ENCODE measurements at regions not wholly inside any gene's neighbourhood (a gene's known extent, or its start where the extent isn't known, plus 50 kb on each side); places are given as distances from the start of the nearest gene placed in this dataset.

- Histone ChIP-seq H3K4me1 (ENCODE audit: control insufficient read depth in 1 of 2, insufficient read depth in 2 of 2, low read depth in 1 of 2, low read length in 1 of 2) (peaks cover 0 to 2% of the 10 kb centered on the region in 2 experiments; a peak in 2 of 4 replicates), H3K79me2 (ENCODE audit: insufficient read depth) (no peaks in the 10 kb centered on the region), H3K4me2 (no peak overlapping the region), H3K36me3 (replicated peaks in 1 of 2; ENCODE audit: control insufficient read depth in 1 of 2, insufficient read depth in 2 of 2, low read length in 1 of 2) (peaks cover 0 to 2% of the 10 kb centered on the region in 2 experiments), H3K9me3 (no peaks in the 10 kb centered on the region), H4K20me1 (ENCODE audit: insufficient read depth) (no peaks in the 10 kb centered on the region), H3K4me3 (ENCODE audit: low read depth in 2 of 2, low read length in 1 of 2) (no peak overlapping the region), H3K9me2 (no peaks in the 10 kb centered on the region), H2AFZ (ENCODE audit: low read depth) (no peak overlapping the region), H3K27ac (ENCODE audit: low read depth in 2 of 2, low read length in 1 of 2) (no peak overlapping the region), H3F3A (replicated peaks; ENCODE audit: insufficient read depth) (no peaks in the 10 kb centered on the region), H3K27me3 (ENCODE audit: insufficient read depth) (no peaks in the 10 kb centered on the region), H3K9ac (no peak overlapping the region)
- ChIA-PET CTCF (no interaction called here), POLR2A (no interaction called here)
- WGBS (ENCODE audit: low lambda C conversion rate) = 50% methylated on average over 2 of the region's 2 CpGs
- peak; percentile 7 for DNase-seq
- TF ChIP-seq RCOR1 (IDR thresholded peaks at IDR 0.05; ENCODE audit: low read length) (no peak), CTCF (IDR thresholded peaks at IDR 0.05) (no peak), GATA2 (CRISPR knock-in tag; IDR thresholded peaks at IDR 0.05) (peak; percentile 81), TCF12 (IDR thresholded peaks at IDR 0.05) (peak; percentile 29; the same call in 1 of the 2 replicates), MXI1 (IDR thresholded peaks at IDR 0.05; ENCODE audit: low read depth, low read length) (peak; percentile 32; the same call in 1 of the 2 replicates), SMC3 (IDR thresholded peaks at IDR 0.05; ENCODE audit: low read depth, low read length) (no peak), MAX (IDR thresholded peaks at IDR 0.05; ENCODE audit: low read depth) (no peak), CHD2 (IDR thresholded peaks at IDR 0.05; ENCODE audit: low read length, partially characterized antibody) (peak; percentile 47), EP300 (IDR thresholded peaks at IDR 0.05; ENCODE audit: borderline replicate concordance in 1 of 2, low read depth in 1 of 2, low read length in 1 of 2) (peak in 1 of 2 experiments; percentile 68; a peak in 2 of 4 replicates), YY1 (IDR thresholded peaks at IDR 0.05; ENCODE audit: low read depth) (no peak)
These were observed 284.4 kb upstream of the MTNR1B start for GRCh38 chr11:92685049-92685448.

GRCh38 chr11:92687724-92688123 is 281.7 kb upstream of the MTNR1B start:
- 93% methylated on average over 4 of the region's 4 CpGs for WGBS (ENCODE audit: low lambda C conversion rate)
- no peak for TF ChIP-seq NRF1 (IDR thresholded peaks at IDR 0.05; ENCODE audit: low read depth, low read length)
- TF ChIP-seq USF1 (IDR thresholded peaks at IDR 0.05; ENCODE audit: borderline replicate concordance, low read depth) = no peak
- TF ChIP-seq ELF1 (IDR thresholded peaks at IDR 0.05) = no peak
- no peak for TF ChIP-seq EP300 (IDR thresholded peaks at IDR 0.05; ENCODE audit: borderline replicate concordance in 1 of 2, low read depth in 1 of 2, low read length in 1 of 2)

More at GRCh38 chr11:92687724-92688123, 281.7 kb upstream of the MTNR1B start:
- Histone ChIP-seq H4K20me1 (ENCODE audit: insufficient read depth) (no peaks in the 10 kb centered on the region), H3K4me1 (ENCODE audit: control insufficient read depth in 1 of 2, insufficient read depth in 2 of 2, low read depth in 1 of 2, low read length in 1 of 2) (peaks cover 0 to 2% of the 10 kb centered on the region in 2 experiments; a peak in 2 of 4 replicates), H3K9me2 (no peaks in the 10 kb centered on the region), H3K27ac (ENCODE audit: low read depth in 2 of 2, low read length in 1 of 2) (no peak overlapping the region), H3K4me2 (no peak overlapping the region), H2AFZ (ENCODE audit: low read depth) (no peak overlapping the region), H3K36me3 (replicated peaks in 1 of 2; ENCODE audit: control insufficient read depth in 1 of 2, insufficient read depth in 2 of 2, low read length in 1 of 2) (no peaks in the 10 kb centered on the region), H3F3A (replicated peaks; ENCODE audit: insufficient read depth) (no peaks in the 10 kb centered on the region), H3K9ac (no peak overlapping the region), H3K4me3 (ENCODE audit: low read depth in 2 of 2, low read length in 1 of 2) (no peak overlapping the region), H3K79me2 (ENCODE audit: insufficient read depth) (no peaks in the 10 kb centered on the region), H3K9me3 (no peaks in the 10 kb centered on the region), H3K27me3 (ENCODE audit: insufficient read depth) (no peaks in the 10 kb centered on the region)
- ChIA-PET POLR2A (no interaction called here), CTCF (interaction anchor here (0.9 to 1.1 kb wide), 2 partner anchors 16 to 198 kb away, joined by 3 to 7 read pairs; no protein-coding TSS in a partner anchor)
- no peak for DNase-seq

Data from SK-N-SH (cell line).